Liver (tissue), 8 donors: ENCODE measurements at regions not wholly inside any gene's neighbourhood (a gene's known extent, or its start where the extent isn't known, plus 50 kb on each side); places are given as distances from the start of the nearest gene placed in this dataset.

Experiments used
- DNase-seq: peaks from one replicate; pipeline ENCODE4 v3.0.0-alpha.2; 2017; ENCODE audit warnings: low spot score
- H3K27ac ChIP-seq, 2 donors: one replicate each; pipeline ENCODE4 v1.7.0; 2013; ENCODE audit warnings: inconsistent platforms in 2 of 2, low read length in 2 of 2, control low read depth in 1 of 2, low read depth in 1 of 2, mild to moderate bottlenecking in 1 of 2
- H3K27me3 ChIP-seq, 4 donors: one replicate each; pipeline versions ENCODE4 v1.6.1 to v1.7.0; 2013; ENCODE audit warnings: low read length in 3 of 4, inconsistent platforms in 1 of 4, mild to moderate bottlenecking in 1 of 4, moderate library complexity in 1 of 4; ENCODE audit not compliant: control insufficient read depth in 4 of 4, insufficient read depth in 4 of 4
- H3K36me3 ChIP-seq, 4 donors: one replicate each; pipeline versions ENCODE4 v1.6.1 to v1.7.0; 2013; ENCODE audit warnings: low read length in 3 of 4, mild to moderate bottlenecking in 3 of 4, low read depth in 1 of 4, moderate library complexity in 1 of 4; ENCODE audit not compliant: control insufficient read depth in 4 of 4, insufficient read depth in 3 of 4
- H3K4me1 ChIP-seq, 4 donors: one replicate each; pipeline versions ENCODE4 v1.6.1 to v1.7.0; 2013; ENCODE audit warnings: low read length in 3 of 4, mild to moderate bottlenecking in 3 of 4, moderate library complexity in 1 of 4; ENCODE audit not compliant: control insufficient read depth in 4 of 4, insufficient read depth in 4 of 4
- H3K4me3 ChIP-seq, 3 donors: one replicate each; pipeline versions ENCODE4 v1.6.1 to v1.7.0; 2013; ENCODE audit warnings: low read length in 3 of 3, control low read depth in 1 of 3, low read depth in 1 of 3, mild to moderate bottlenecking in 1 of 3
- H3K9ac ChIP-seq, 2 donors: one replicate each; pipeline ENCODE4 v1.7.0; 2013; ENCODE audit warnings: low read length in 2 of 2, mild to moderate bottlenecking in 2 of 2, moderate library complexity in 2 of 2, control low read depth in 1 of 2, low read depth in 1 of 2
- H3K9me3 ChIP-seq, 4 donors: one replicate each; pipeline versions ENCODE4 v1.6.1 to v1.7.0; 2013; ENCODE audit warnings: low read length in 3 of 4; ENCODE audit not compliant: control insufficient read depth in 4 of 4
- ATF3 ChIP-seq: IDR thresholded peaks from 2 replicates; pipeline ENCODE4 v1.6.1; 2016; ENCODE audit warnings: antibody characterized with exemption
- CTCF ChIP-seq: fragments of 150-350 bp; IDR thresholded peaks from 2 replicates; pipeline ENCODE4 v1.5.1; 2017; ENCODE audit warnings: improper control_type of control experiment, low read depth, low read length; ENCODE audit not compliant: missing input control
- EGR1 ChIP-seq, 2 donors: IDR thresholded peaks; 2 replicates each; pipeline ENCODE4 v1.6.1; 2016 to 2018; ENCODE audit warnings: antibody characterized with exemption in 2 of 2, low read depth in 2 of 2
- FOXA1 ChIP-seq: IDR thresholded peaks from 2 replicates; pipeline ENCODE4 v1.6.1; 2016; ENCODE audit warnings: antibody characterized with exemption
- FOXA2 ChIP-seq: IDR thresholded peaks from 2 replicates; pipeline ENCODE4 v1.6.1; 2016; ENCODE audit warnings: antibody characterized with exemption
- GABPA ChIP-seq, 2 donors: IDR thresholded peaks in 1 of 2; conservative IDR thresholded peaks in 1 of 2; 2 replicates each; pipeline ENCODE4 v1.6.1; 2016; ENCODE audit warnings: antibody characterized with exemption in 2 of 2, mild to moderate bottlenecking in 1 of 2, moderate library complexity in 1 of 2
- HNF4A ChIP-seq, 2 donors: conservative IDR thresholded peaks; 2 replicates each; pipeline ENCODE4 v1.6.1; 2016; ENCODE audit warnings: antibody characterized with exemption in 2 of 2, mild to moderate bottlenecking in 2 of 2
- HNF4G ChIP-seq: IDR thresholded peaks from 2 replicates; pipeline ENCODE4 v1.6.1; 2016; ENCODE audit warnings: antibody characterized with exemption
- JUND ChIP-seq, 2 donors: IDR thresholded peaks; 2 replicates each; pipeline ENCODE4 v1.6.1; 2016; ENCODE audit warnings: antibody characterized with exemption in 2 of 2
- MAX ChIP-seq: IDR thresholded peaks from 2 replicates; pipeline ENCODE4 v1.6.1; 2016; ENCODE audit warnings: antibody characterized with exemption
- NR2F2 ChIP-seq: IDR thresholded peaks from 2 replicates; pipeline ENCODE4 v1.6.1; 2016; ENCODE audit warnings: antibody characterized with exemption
- RAD21 ChIP-seq, 2 donors: IDR thresholded peaks; 2 replicates each; pipeline ENCODE4 v1.6.1; 2016; ENCODE audit warnings: antibody characterized with exemption in 2 of 2, mild to moderate bottlenecking in 2 of 2
- REST ChIP-seq: IDR thresholded peaks from 2 replicates; pipeline ENCODE4 v1.6.1; 2016; ENCODE audit warnings: antibody characterized with exemption, mild to moderate bottlenecking
- RXRA ChIP-seq, 2 donors: IDR thresholded peaks; 2 replicates each; pipeline ENCODE4 v1.6.1; 2017 to 2018; ENCODE audit warnings: antibody characterized with exemption in 2 of 2, mild to moderate bottlenecking in 1 of 2
- SP1 ChIP-seq: IDR thresholded peaks from 2 replicates; pipeline ENCODE4 v1.6.1; 2018; ENCODE audit warnings: antibody characterized with exemption, mild to moderate bottlenecking
- TAF1 ChIP-seq: conservative IDR thresholded peaks from 2 replicates; pipeline ENCODE4 v1.6.1; 2016; ENCODE audit warnings: antibody characterized with exemption, mild to moderate bottlenecking
- YY1 ChIP-seq: IDR thresholded peaks from 2 replicates; pipeline ENCODE4 v1.6.1; 2016; ENCODE audit warnings: antibody characterized with exemption, mild to moderate bottlenecking
- ZBTB33 ChIP-seq: IDR thresholded peaks from 2 replicates; pipeline ENCODE4 v1.6.1; 2016; ENCODE audit warnings: antibody characterized with exemption
- WGBS: extraction: QIAGEN DNeasy Blood & Tissue Kit; methylation state at CpG from one replicate; pipeline ENCODE4 v1.1.7; 2013; 5-methylcytosine and 5-hydroxymethylcytosine counted together
- donor health status: healthy.
- donor health status: healthy.
- donor health status: healthy.
- donor health status: healthy.
- donor health status: healthy.

GRCh38 chr6:43900916-43901732 lies 131.1 kb downstream of the VEGFA start:
- Histone ChIP-seq H3K9ac (peak overlapping the region in 1 of 2 donors; percentile 5), H3K4me1 (peaks cover 16 to 39% (median 27%) of the 10 kb centered on the region in 4 donors), H3K36me3 (no peaks in the 10 kb centered on the region), H3K9me3 (no peaks in the 10 kb centered on the region), H3K27ac (peak overlapping the region; percentile 53 to 90), H3K4me3 (no peak overlapping the region), H3K27me3 (no peaks in the 10 kb centered on the region)
- no peak for DNase-seq
- TF ChIP-seq HNF4A (conservative IDR thresholded peaks at IDR 0.05): peak; percentile 75 to 87
- TF ChIP-seq TAF1: no peak
- TF ChIP-seq RXRA (IDR thresholded peaks at IDR 0.05): peak; percentile 84 to 93
- TF ChIP-seq MAX: peak; percentile 81
- peak; percentile 62 for TF ChIP-seq FOXA1
- peak; percentile 87 for TF ChIP-seq SP1
- TF ChIP-seq EGR1 (IDR thresholded peaks at IDR 0.05; ENCODE audit: low read depth in 2 of 2): peak in 1 of 2 donors; percentile 66
- no peak for TF ChIP-seq REST
- TF ChIP-seq RAD21 (IDR thresholded peaks at IDR 0.05): peak; percentile 64 to 67
- TF ChIP-seq GABPA (IDR thresholded peaks at IDR 0.05 in 1 of 2, conservative IDR thresholded peaks at IDR 0.05 in 1 of 2): peak in 1 of 2 donors; percentile 35
- no peak for TF ChIP-seq CTCF
- TF ChIP-seq ATF3: no peak
- TF ChIP-seq HNF4G: peak; percentile 32
- peak in 1 of 2 donors; percentile 79 for TF ChIP-seq JUND (IDR thresholded peaks at IDR 0.05)
- peak; percentile 69 for TF ChIP-seq FOXA2
- peak; percentile 89 for TF ChIP-seq YY1
- no peak for TF ChIP-seq ZBTB33
- no peak for TF ChIP-seq NR2F2
- 42% methylated on average over 13 of the region's 13 CpGs for WGBS
